Caco-2 (cell line): ENCODE measurements at regions not wholly inside any gene's neighbourhood (a gene's known extent, or its start where the extent isn't known, plus 50 kb on each side); places are given as distances from the start of the nearest gene placed in this dataset.

Source experiments
- BruUV-seq: library from RNA; stranded (reverse); fragments of 400-500 nt; replicated peaks from 2 replicates; lab custom pipeline; 2021; lab: Mats Ljungman, UMichigan
- CTCF ChIA-PET: fragments of 300-600 bp; sonication (Branson Sonifier 250); formaldehyde crosslinking; loops from one replicate; lab custom pipeline; 2022; ENCODE audit warnings: antibody characterized with exemption; lab: Charles Lee
- POLR2A ChIA-PET: fragments of 300-600 bp; sonication (Branson Sonifier 250); formaldehyde crosslinking; loops from one replicate; lab custom pipeline; 2022; ENCODE audit warnings: antibody characterized with exemption; lab: Charles Lee
- DNase-seq, 2 experiments: peaks; one replicate each; pipeline versions ENCODE4 v3.0.0 to v3.0.0-alpha.2; 2020 to 2022
- H3K27me3 ChIP-seq: replicated peaks from 2 replicates; pipeline ENCODE4 v1.6.0; 2011; ENCODE audit warnings: low read length; ENCODE audit not compliant: control insufficient read depth, insufficient read depth
- H3K36me3 ChIP-seq: 2 replicates; pipeline ENCODE4 v1.5.1; 2011; ENCODE audit warnings: low read length; ENCODE audit not compliant: control insufficient read depth, insufficient read depth
- H3K4me1 ChIP-seq: fragments of 250-450 bp; sonication (Bioruptor Pico); 2 replicates; pipeline ENCODE4 v1.5.1; 2020; ENCODE audit warnings: mild to moderate bottlenecking
- H3K4me3 ChIP-seq: 2 replicates; pipeline ENCODE4 v1.5.1; 2011; ENCODE audit warnings: low read depth, mild to moderate bottlenecking, control low read depth, low read length
- H3K9me3 ChIP-seq: fragments of 250-450 bp; sonication (Bioruptor Pico); 2 replicates; pipeline ENCODE4 v1.5.1; 2020; ENCODE audit warnings: mild to moderate bottlenecking, moderate library complexity
- H3K27ac Mint-ChIP-seq: one replicate; pipeline ENCODE4 v1.8.0; 2022; ENCODE audit warnings: mixed read lengths; ENCODE audit not compliant: unreplicated experiment
- H3K27me3 Mint-ChIP-seq: one replicate; pipeline ENCODE4 v1.8.0; 2022; ENCODE audit warnings: mixed read lengths; ENCODE audit not compliant: insufficient read depth, unreplicated experiment
- H3K36me3 Mint-ChIP-seq: one replicate; pipeline ENCODE4 v1.8.0; 2022; ENCODE audit warnings: mild to moderate bottlenecking, mixed read lengths; ENCODE audit not compliant: insufficient read depth, unreplicated experiment
- H3K4me1 Mint-ChIP-seq: one replicate; pipeline ENCODE4 v1.8.0; 2022; ENCODE audit warnings: low read depth, mixed read lengths; ENCODE audit not compliant: unreplicated experiment
- H3K4me3 Mint-ChIP-seq: one replicate; pipeline ENCODE4 v1.8.0; 2022; ENCODE audit warnings: mild to moderate bottlenecking, moderate library complexity, mixed read lengths; ENCODE audit not compliant: unreplicated experiment
- H3K9me3 Mint-ChIP-seq: one replicate; pipeline ENCODE4 v1.8.0; 2022; ENCODE audit warnings: mixed read lengths; ENCODE audit not compliant: unreplicated experiment
- CTCF ChIP-seq, 2 experiments: fragments of 200-600 bp in 1 of 2; IDR thresholded peaks; 1 replicate in 1 of 2; 2 replicates in 1 of 2; pipeline versions ENCODE4 v1.5.1 to v1.8.0; 2011 to 2022; ENCODE audit warnings: antibody characterized with exemption in 1 of 2, control low read depth in 1 of 2, inconsistent platforms in 1 of 2, low read depth in 1 of 2, low read length in 1 of 2, mild to moderate bottlenecking in 1 of 2, moderate library complexity in 1 of 2; ENCODE audit not compliant: insufficient read depth in 1 of 2, severe bottlenecking in 1 of 2, unreplicated experiment in 1 of 2
- intact Hi-C: fragments of 100-400 bp; cut with micrococcal nuclease; formaldehyde crosslinking; loops from one replicate; pipeline ENCODE4 v1.10.0; 2022; ENCODE audit not compliant: unreplicated experiment

GRCh38 chr11:38332046-38332445, 1734.0 kb upstream of the RAG2 start:
- H3K27me3 Mint-ChIP-seq = no peaks in the 10 kb centered on the region
- CTCF ChIA-PET = no interaction called here
- Histone ChIP-seq H3K4me3 (no peak overlapping the region), H3K27me3 (no peaks in the 10 kb centered on the region), H3K36me3 (no peaks in the 10 kb centered on the region), H3K4me1 (no peaks in the 10 kb centered on the region), H3K9me3 (no peaks in the 10 kb centered on the region)
- DNase-seq = no peak
- no peaks in the 10 kb centered on the region for H3K36me3 Mint-ChIP-seq
- no peak overlapping the region for H3K4me3 Mint-ChIP-seq
- no peaks in the 10 kb centered on the region for H3K9me3 Mint-ChIP-seq
- POLR2A ChIA-PET = no interaction called here
- BruUV-seq = no TSS peak
- no peak overlapping the region for H3K27ac Mint-ChIP-seq
- TF ChIP-seq CTCF (IDR thresholded peaks at IDR 0.05; ENCODE audit: insufficient read depth in 1 of 2, low read depth in 1 of 2, low read length in 1 of 2, severe bottlenecking in 1 of 2, unreplicated experiment in 1 of 2) = no peak
- no peaks in the 10 kb centered on the region for H3K4me1 Mint-ChIP-seq
- intact Hi-C loops = no loop called here

GRCh38 chr11:38330578-38330977, 1732.5 kb upstream of the RAG2 start:
- Histone ChIP-seq H3K4me3 (no peak overlapping the region), H3K36me3 (no peaks in the 10 kb centered on the region), H3K27me3 (no peaks in the 10 kb centered on the region), H3K9me3 (no peaks in the 10 kb centered on the region), H3K4me1 (no peaks in the 10 kb centered on the region)
- H3K4me1 Mint-ChIP-seq = no peaks in the 10 kb centered on the region
- CTCF ChIA-PET = no interaction called here
- H3K9me3 Mint-ChIP-seq = no peaks in the 10 kb centered on the region
- DNase-seq = no peak
- intact Hi-C loops = no loop called here
- no peaks in the 10 kb centered on the region for H3K36me3 Mint-ChIP-seq
- H3K27me3 Mint-ChIP-seq = no peaks in the 10 kb centered on the region
- no peak overlapping the region for H3K27ac Mint-ChIP-seq
- no peak overlapping the region for H3K4me3 Mint-ChIP-seq
- no peak for TF ChIP-seq CTCF (IDR thresholded peaks at IDR 0.05; ENCODE audit: insufficient read depth in 1 of 2, low read depth in 1 of 2, low read length in 1 of 2, severe bottlenecking in 1 of 2, unreplicated experiment in 1 of 2)
- POLR2A ChIA-PET = no interaction called here
- BruUV-seq = no TSS peak

- POLR2A ChIA-PET = no interaction called here
- H3K36me3 ChIP-seq = no peaks in the 10 kb centered on the region
- Mint-ChIP-seq H3K27me3 (no peaks in the 10 kb centered on the region), H3K9me3 (no peaks in the 10 kb centered on the region), H3K4me3 (no peak overlapping the region), H3K4me1 (no peaks in the 10 kb centered on the region), H3K27ac (no peak overlapping the region), H3K36me3 (no peaks in the 10 kb centered on the region)
- H3K27me3 ChIP-seq = no peaks in the 10 kb centered on the region; the same call in 1 of the 2 replicates
- no peak overlapping the region for H3K4me3 ChIP-seq
- no peak for DNase-seq
- no peaks in the 10 kb centered on the region for H3K4me1 ChIP-seq
- intact Hi-C loops = no loop called here
- no TSS peak for BruUV-seq
- CTCF ChIA-PET = no interaction called here
- no peak for TF ChIP-seq CTCF (IDR thresholded peaks at IDR 0.05; ENCODE audit: insufficient read depth in 1 of 2, low read depth in 1 of 2, low read length in 1 of 2, severe bottlenecking in 1 of 2, unreplicated experiment in 1 of 2)
- H3K9me3 ChIP-seq = no peaks in the 10 kb centered on the region
Measured at GRCh38 chr11:38323961-38324761, 1726.1 kb upstream of the RAG2 start.
